Adrenal gland (tissue), 9 donors: ENCODE measurements at regions not wholly inside any gene's neighbourhood (a gene's known extent, or its start where the extent isn't known, plus 50 kb on each side); places are given as distances from the start of the nearest gene placed in this dataset.

ENCODE experiments used
- DNase-seq, 7 donors: peaks; one replicate each; pipeline ENCODE4 v3.0.0-alpha.2; 2019 to 2020
- H3K27ac ChIP-seq, 5 donors: fragments of 200-600 bp; sonication (generic) in 4 of 5; 1 replicate in 3 of 5; 2 replicates in 2 of 5; pipeline versions ENCODE4 v1.5.1 to v1.8.0; 2016 to 2020; ENCODE audit warnings: mild to moderate bottlenecking in 1 of 5
- H3K27me3 ChIP-seq: fragments of 200-600 bp; 2 replicates; pipeline ENCODE4 v1.8.0; 2021
- H3K36me3 ChIP-seq, 2 donors: fragments of 200-600 bp; replicated peaks in 1 of 2; 1 replicate in 1 of 2; 2 replicates in 1 of 2; pipeline versions ENCODE4 v1.5.1 to v1.8.0; 2018 to 2022
- H3K4me1 ChIP-seq, 2 donors: fragments of 200-600 bp; replicated peaks in 1 of 2; 1 replicate in 1 of 2; 2 replicates in 1 of 2; pipeline versions ENCODE4 v1.5.1 to v1.8.0; 2018 to 2021
- H3K4me3 ChIP-seq, 4 donors: fragments of 200-600 bp; sonication (generic) in 3 of 4; one replicate each; pipeline ENCODE4 v1.5.1; 2016 to 2018
- H3K9me3 ChIP-seq, 3 donors: fragments of 200-600 bp; sonication (generic) in 1 of 3; replicated peaks in 1 of 3; 1 replicate in 2 of 3; 2 replicates in 1 of 3; pipeline versions ENCODE4 v1.5.1 to v1.8.0; 2016 to 2021
- CTCF ChIP-seq, 6 experiments: fragments of 450-650 bp in 4 of 6; fragments of 200-600 bp in 2 of 6; sonication (generic) in 1 of 6; IDR thresholded peaks; 1 replicate in 5 of 6; 2 replicates in 1 of 6; pipeline versions ENCODE4 v1.5.1 to v1.8.0; 2016 to 2021; ENCODE audit warnings: antibody characterized with exemption in 6 of 6, mild to moderate bottlenecking in 2 of 6, moderate library complexity in 1 of 6
- POLR2A ChIP-seq, 2 donors: fragments of 450-650 bp; IDR thresholded peaks; one replicate each; pipeline ENCODE4 v1.6.1; 2017; ENCODE audit warnings: antibody characterized with exemption in 2 of 2, mild to moderate bottlenecking in 2 of 2, moderate library complexity in 1 of 2
- WGBS, 4 donors: extraction: QIAGEN DNeasy Blood & Tissue Kit in 2 of 4; methylation state at CpG; one replicate each; pipeline versions ENCODE4 v1.1.5 to v1.1.7; 2013 to 2017; 5-methylcytosine and 5-hydroxymethylcytosine counted together
- intact Hi-C, 2 donors: fragments of 100-400 bp; cut with DNase I; formaldehyde crosslinking; loops; one replicate each; pipeline versions ENCODE4 v1.14.1 to v1.15.0; 2022 to 2023
- donor health status: healthy with polysubstance abuse.
- donor health status: Bipolar disorder and iron deficiency.
- donor health status: DM: yes; HTN: yes; CAD: no.
- donor health status: DM: no; HTN: no; CAD: no.
- donor health status: DM: no; HTN: no; CAD: no.

- H3K4me1 ChIP-seq = no peaks in the 10 kb centered on the region
- no peaks in the 10 kb centered on the region for H3K36me3 ChIP-seq
- WGBS, 4 donors = 50 to 79% (median 72%) methylated on average over 1 of the region's 1 CpG
- intact Hi-C loops = no loop called here
- TF ChIP-seq POLR2A (IDR thresholded peaks at IDR 0.05) (no peak), CTCF (IDR thresholded peaks at IDR 0.05) (no peak)
- H3K27ac ChIP-seq = no peak overlapping the region
- H3K9me3 ChIP-seq = no peaks in the 10 kb centered on the region
- H3K4me3 ChIP-seq = no peak overlapping the region
- DNase-seq = no peak
- H3K27me3 ChIP-seq = no peaks in the 10 kb centered on the region
Measured at GRCh38 chr12:66733321-66733720, 54.4 kb upstream of the GRIP1 start.

- intact Hi-C loops = no loop called here
- no peak for TF ChIP-seq POLR2A (IDR thresholded peaks at IDR 0.05)
- TF ChIP-seq CTCF (IDR thresholded peaks at IDR 0.05) = no peak
- WGBS, 4 donors = 75 to 83% (median 81%) methylated on average over 4 of the region's 4 CpGs
Measured at GRCh38 chr12:66733839-66734238, 55.0 kb upstream of the GRIP1 start.

GRCh38 chr12:66735275-66735674 lies 56.4 kb upstream of the GRIP1 start:
- Histone ChIP-seq H3K4me1 (no peaks in the 10 kb centered on the region), H3K4me3 (no peak overlapping the region), H3K36me3 (no peaks in the 10 kb centered on the region), H3K27ac (no peak overlapping the region), H3K9me3 (no peaks in the 10 kb centered on the region), H3K27me3 (no peaks in the 10 kb centered on the region)
- intact Hi-C loops = no loop called here
- TF ChIP-seq CTCF (IDR thresholded peaks at IDR 0.05) (no peak), POLR2A (IDR thresholded peaks at IDR 0.05) (no peak)
- 81 to 85% (median 83%) methylated on average over 4 of the region's 4 CpGs for WGBS, 4 donors
- DNase-seq = no peak

More at GRCh38 chr12:66733839-66734238, 55.0 kb upstream of the GRIP1 start:
- H3K27me3 ChIP-seq = no peaks in the 10 kb centered on the region
- H3K9me3 ChIP-seq = no peaks in the 10 kb centered on the region
- no peak overlapping the region for H3K27ac ChIP-seq
- no peak overlapping the region for H3K4me3 ChIP-seq
- DNase-seq = no peak
- no peaks in the 10 kb centered on the region for H3K36me3 ChIP-seq
- H3K4me1 ChIP-seq = no peaks in the 10 kb centered on the region

GRCh38 chr12:66736931-66737330 lies 58.1 kb upstream of the GRIP1 start:
- TF ChIP-seq POLR2A (IDR thresholded peaks at IDR 0.05) (no peak), CTCF (IDR thresholded peaks at IDR 0.05) (no peak)
- no peaks in the 10 kb centered on the region for H3K4me1 ChIP-seq
- H3K4me3 ChIP-seq = no peak overlapping the region
- no peaks in the 10 kb centered on the region for H3K27me3 ChIP-seq
- DNase-seq = no peak
- no peak overlapping the region for H3K27ac ChIP-seq
- 63 to 83% (median 69%) methylated on average over 4 of the region's 4 CpGs for WGBS, 4 donors
- no peaks in the 10 kb centered on the region for H3K36me3 ChIP-seq
- intact Hi-C loops = no loop called here
- H3K9me3 ChIP-seq = no peaks in the 10 kb centered on the region
